GM21786 (cell line): ENCODE measurements at regions not wholly inside any gene's neighbourhood (a gene's known extent, or its start where the extent isn't known, plus 50 kb on each side); places are given as distances from the start of the nearest gene placed in this dataset.

ENCODE experiments used
- ATAC-seq: cut with Tn5 transposase; IDR thresholded peaks from one replicate; pipeline ENCODE4 v1.9.1; 2021; ENCODE audit not compliant: unreplicated experiment

- no peak for ATAC-seq
Measured at GRCh38 chr1:38555130-38555529, 304.4 kb downstream of the RRAGC start.

- ATAC-seq: no peak
Measured at GRCh38 chr1:38551318-38552307, 308.0 kb downstream of the RRAGC start.

GRCh38 chr1:38549191-38549590 lies 310.4 kb downstream of the RRAGC start:
- no peak for ATAC-seq

GRCh38 chr1:38547321-38547720 lies 312.3 kb downstream of the RRAGC start:
- ATAC-seq: no peak

- no peak for ATAC-seq
Measured at GRCh38 chr1:38546636-38547035, 312.9 kb downstream of the RRAGC start.

- no peak for ATAC-seq
Measured at GRCh38 chr1:38541223-38541622, 318.3 kb downstream of the RRAGC start.

GRCh38 chr1:38539931-38540330 lies 319.6 kb downstream of the RRAGC start:
- no peak for ATAC-seq

GRCh38 chr1:38538834-38539233 lies 320.7 kb downstream of the RRAGC start:
- ATAC-seq: no peak

- no peak for ATAC-seq
Measured at GRCh38 chr1:38536089-38536488, 323.5 kb downstream of the RRAGC start.

- no peak for ATAC-seq
Measured at GRCh38 chr1:38534473-38534823, 325.1 kb downstream of the RRAGC start.

GRCh38 chr1:38533772-38534472 lies 325.6 kb downstream of the RRAGC start:
- ATAC-seq: no peak

GRCh38 chr1:38530957-38531356 lies 328.6 kb downstream of the RRAGC start:
- ATAC-seq: no peak

- no peak for ATAC-seq
Measured at GRCh38 chr1:38529946-38530345, 329.6 kb downstream of the RRAGC start.

GRCh38 chr1:38529391-38529790 lies 330.2 kb downstream of the RRAGC start:
- no peak for ATAC-seq

GRCh38 chr1:38528623-38529022 lies 330.9 kb downstream of the RRAGC start:
- ATAC-seq: no peak

GRCh38 chr1:38527373-38527966 lies 332.1 kb downstream of the RRAGC start:
- ATAC-seq: peak; percentile 92

- ATAC-seq: no peak
Measured at GRCh38 chr1:38526046-38526445, 333.5 kb downstream of the RRAGC start.

- no peak for ATAC-seq
Measured at GRCh38 chr1:38525343-38526043, 334.1 kb downstream of the RRAGC start.

GRCh38 chr1:38524025-38524641 lies 335.4 kb downstream of the RRAGC start:
- no peak for ATAC-seq

- ATAC-seq: no peak
Measured at GRCh38 chr1:38523568-38523939, 336.0 kb downstream of the RRAGC start.
